ENCODE measurements at regions not wholly inside any gene's neighbourhood (a gene's known extent, or its start where the extent isn't known, plus 50 kb on each side); places are given as distances from the start of the nearest gene placed in this dataset.

DNA sequence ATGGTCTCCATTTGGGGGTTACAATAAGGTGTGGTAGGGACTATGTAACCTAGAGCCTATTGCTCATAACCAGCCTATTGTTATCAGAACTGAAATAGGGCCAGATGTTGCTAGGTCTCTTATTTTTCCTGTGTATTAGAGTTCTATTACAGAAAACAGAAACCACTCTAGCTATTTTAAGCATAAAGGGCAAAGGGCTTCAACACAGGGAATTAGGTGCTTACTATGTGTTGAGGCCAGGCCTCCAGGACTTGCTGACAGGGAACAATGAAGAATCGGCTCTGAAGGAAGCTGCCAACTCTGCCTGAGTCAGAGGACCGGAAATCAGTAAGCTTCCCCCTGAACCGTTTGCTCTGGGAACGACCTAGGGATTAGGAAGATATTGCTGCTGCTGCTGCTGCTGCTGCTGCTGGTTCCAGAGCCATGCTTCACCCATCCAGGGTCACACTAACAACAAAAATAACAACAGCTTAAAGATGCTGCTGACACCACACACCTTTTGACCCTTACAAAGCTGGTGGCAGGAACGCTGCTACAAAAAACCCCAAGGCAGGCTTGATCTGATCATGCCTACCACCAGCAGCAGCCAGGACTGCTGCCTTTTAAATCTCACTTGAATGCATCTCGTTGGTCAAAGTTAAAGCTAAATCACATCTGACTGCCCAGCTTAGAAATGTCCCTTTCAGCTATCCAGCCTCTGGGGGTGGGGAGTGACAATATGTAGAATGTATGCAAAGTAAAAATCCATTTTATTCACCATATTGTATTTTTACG, 276.9 kb upstream of the IL12A start:
- ChIA-PET POLR2A (interaction anchor here (0.8 to 1.1 kb wide), 2 partner anchors 21 to 52 kb away, joined by 4 to 6 read pairs; no protein-coding TSS in a partner anchor), CTCF (interaction anchor here (1.9 kb wide), 1 partner anchor 14 kb away, joined by 7 read pairs; no protein-coding TSS in a partner anchor)
- H3K4me3 ChIP-seq (ENCODE audit: low read depth, low read length), result no peak overlapping the region
- DNase-seq (ENCODE audit: low read depth, low spot score), result peak; percentile 59
- TF ChIP-seq, protein P1, sequence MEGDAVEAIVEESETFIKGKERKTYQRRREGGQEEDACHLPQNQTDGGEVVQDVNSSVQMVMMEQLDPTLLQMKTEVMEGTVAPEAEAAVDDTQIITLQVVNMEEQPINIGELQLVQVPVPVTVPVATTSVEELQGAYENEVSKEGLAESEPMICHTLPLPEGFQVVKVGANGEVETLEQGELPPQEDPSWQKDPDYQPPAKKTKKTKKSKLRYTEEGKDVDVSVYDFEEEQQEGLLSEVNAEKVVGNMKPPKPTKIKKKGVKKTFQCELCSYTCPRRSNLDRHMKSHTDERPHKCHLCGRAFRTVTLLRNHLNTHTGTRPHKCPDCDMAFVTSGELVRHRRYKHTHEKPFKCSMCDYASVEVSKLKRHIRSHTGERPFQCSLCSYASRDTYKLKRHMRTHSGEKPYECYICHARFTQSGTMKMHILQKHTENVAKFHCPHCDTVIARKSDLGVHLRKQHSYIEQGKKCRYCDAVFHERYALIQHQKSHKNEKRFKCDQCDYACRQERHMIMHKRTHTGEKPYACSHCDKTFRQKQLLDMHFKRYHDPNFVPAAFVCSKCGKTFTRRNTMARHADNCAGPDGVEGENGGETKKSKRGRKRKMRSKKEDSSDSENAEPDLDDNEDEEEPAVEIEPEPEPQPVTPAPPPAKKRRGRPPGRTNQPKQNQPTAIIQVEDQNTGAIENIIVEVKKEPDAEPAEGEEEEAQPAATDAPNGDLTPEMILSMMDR (IDR thresholded peaks at IDR 0.05; ENCODE audit: insufficient read depth, low read length, missing control alignments), result no peak

DNA sequence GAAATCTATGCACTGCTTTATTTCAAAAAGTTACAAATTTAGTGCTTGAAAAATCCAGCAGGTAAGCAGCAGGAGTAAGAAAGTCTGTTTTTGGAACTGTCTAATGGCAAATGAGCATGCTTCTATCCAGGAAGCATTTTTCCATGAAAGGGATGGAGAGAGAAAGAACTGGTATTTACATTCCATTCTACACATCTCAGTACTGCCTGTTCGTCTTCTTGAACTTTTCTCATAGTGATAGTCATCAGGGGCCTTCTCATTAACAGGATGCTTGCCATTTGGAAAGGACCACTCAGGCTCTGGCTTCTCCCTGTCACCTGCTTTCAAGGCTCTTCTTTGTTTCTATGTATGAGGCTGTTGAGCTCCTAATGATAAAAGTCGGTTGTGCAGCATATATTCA, 267.3 kb upstream of the IL12A start:
- no peak overlapping the region for H3K4me3 ChIP-seq (ENCODE audit: low read depth, low read length)
- ChIA-PET POLR2A (no interaction called here), CTCF (interaction anchor here (0.5 kb wide), 1 partner anchor 67 kb away, joined by 3 read pairs; no protein-coding TSS in a partner anchor)
- TF ChIP-seq, protein P1 (IDR thresholded peaks at IDR 0.05; ENCODE audit: insufficient read depth, low read length, missing control alignments), result no peak
- no peak for DNase-seq (ENCODE audit: low read depth, low spot score)

DNA sequence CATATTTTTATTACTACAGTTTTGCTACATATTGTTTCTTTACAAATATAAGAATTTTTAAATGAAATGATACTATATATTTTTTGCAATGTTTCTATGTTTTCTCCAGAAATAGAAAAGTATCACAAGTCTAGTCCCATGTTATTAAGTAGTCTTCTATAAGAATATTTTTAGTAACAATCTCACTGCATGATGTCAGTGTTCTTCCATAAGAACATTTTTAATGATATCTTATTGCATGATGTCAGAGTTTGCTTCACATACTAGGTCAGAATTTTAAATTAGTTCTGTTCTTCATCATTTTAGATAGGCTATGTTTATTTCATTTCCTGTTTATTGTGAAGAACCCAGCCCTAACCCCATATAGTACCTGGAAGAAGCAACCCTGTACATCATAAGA, 265.3 kb upstream of the IL12A start:
- ChIA-PET POLR2A (no interaction called here), CTCF (no interaction called here)
- H3K4me3 ChIP-seq (ENCODE audit: low read depth, low read length), result no peak overlapping the region
- no peak for DNase-seq (ENCODE audit: low read depth, low spot score)
- TF ChIP-seq, protein P1 (IDR thresholded peaks at IDR 0.05; ENCODE audit: insufficient read depth, low read length, missing control alignments), result no peak

DNA sequence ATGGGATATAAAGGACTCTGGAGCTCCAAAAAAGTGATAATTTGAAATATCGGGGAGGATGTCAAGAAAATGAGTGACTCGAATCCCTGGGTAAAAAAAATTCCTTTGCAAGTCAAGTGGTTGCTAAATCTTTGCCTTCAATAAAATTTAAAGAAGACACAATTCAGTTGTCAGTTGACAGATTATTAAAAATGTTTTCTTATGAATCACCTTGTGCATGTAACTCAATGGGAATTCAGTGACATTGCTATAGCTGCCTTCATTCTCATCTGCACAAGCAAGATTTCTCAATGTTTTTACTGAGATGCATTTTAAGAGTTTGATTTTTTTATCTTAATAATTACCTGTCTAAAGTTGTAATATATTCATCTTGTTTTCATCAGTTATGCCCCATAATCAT, 264.0 kb upstream of the IL12A start:
- DNase-seq (ENCODE audit: low read depth, low spot score), result no peak
- no peak overlapping the region for H3K4me3 ChIP-seq (ENCODE audit: low read depth, low read length)
- ChIA-PET POLR2A (no interaction called here), CTCF (interaction anchor here (1.7 kb wide), 1 partner anchor 81 kb away, joined by 5 read pairs; no protein-coding TSS in a partner anchor)
- TF ChIP-seq, protein P1 (IDR thresholded peaks at IDR 0.05; ENCODE audit: insufficient read depth, low read length, missing control alignments), result no peak

DNA sequence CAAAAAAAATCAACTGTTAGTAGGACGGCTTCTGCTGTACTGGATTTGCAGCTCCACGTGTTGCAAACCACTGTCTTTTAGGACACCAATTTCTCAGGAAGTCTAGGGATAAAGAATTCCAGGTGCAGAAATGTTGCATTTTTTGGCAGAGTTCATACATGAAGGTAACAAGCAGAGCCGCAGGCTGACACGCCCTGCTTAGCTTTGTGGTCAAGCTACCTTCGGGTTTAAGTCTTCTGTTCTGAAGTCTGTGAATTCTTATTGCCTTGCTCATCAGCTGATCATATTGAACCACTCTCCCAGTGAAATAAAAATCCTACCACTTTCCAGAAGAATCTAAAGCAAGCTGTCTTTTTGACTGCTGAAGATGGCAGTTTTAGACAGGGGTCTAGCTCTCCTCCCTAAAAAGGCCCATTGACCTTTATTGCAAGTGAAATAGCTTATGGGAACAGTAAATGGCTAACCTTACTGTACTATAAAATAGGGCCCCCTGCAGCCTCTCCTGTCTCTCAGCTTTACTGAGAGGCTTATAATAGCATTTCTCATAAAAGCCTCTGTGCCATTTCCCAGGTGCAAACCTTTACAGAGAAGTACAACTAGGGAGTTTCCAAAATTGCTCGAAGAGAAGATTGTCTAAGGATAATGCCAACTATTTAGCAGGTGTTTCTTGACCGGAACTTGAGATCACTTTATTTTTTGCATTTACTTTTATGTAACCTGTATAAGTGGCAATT, 262.2 kb upstream of the IL12A start:
- DNase-seq (ENCODE audit: low read depth, low spot score), result no peak
- TF ChIP-seq, protein P1 (IDR thresholded peaks at IDR 0.05; ENCODE audit: insufficient read depth, low read length, missing control alignments), result no peak
- no peak overlapping the region for H3K4me3 ChIP-seq (ENCODE audit: low read depth, low read length)
- ChIA-PET POLR2A (interaction anchor here (1.4 kb wide), 1 partner anchor 37 kb away, joined by 5 read pairs; no protein-coding TSS in a partner anchor), CTCF (interaction anchor here (0.8 to 2.4 kb wide), 7 partner anchors 14 to 140 kb away, joined by 3 to 8 read pairs (median 4); no protein-coding TSS in a partner anchor)

DNA sequence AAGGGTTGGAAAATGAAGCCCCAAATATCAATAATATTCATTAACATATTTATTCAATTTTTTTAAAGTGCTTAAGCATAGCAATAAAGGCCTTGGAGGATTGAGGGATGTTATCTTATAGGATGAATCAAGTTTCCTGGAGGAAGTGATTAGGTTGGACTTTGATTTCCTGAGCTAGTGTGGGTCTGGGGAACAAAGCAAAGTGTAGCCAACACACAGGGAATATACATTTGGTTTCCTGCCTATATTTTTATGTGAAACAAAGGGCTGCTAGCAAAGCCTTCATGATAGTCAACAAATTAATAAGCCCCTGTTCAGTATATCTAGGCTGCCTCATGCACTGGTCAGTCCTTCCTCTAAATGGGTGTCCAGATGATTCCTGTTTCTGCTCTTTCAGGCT, 261.1 kb upstream of the IL12A start:
- POLR2A ChIA-PET, result no interaction called here
- DNase-seq (ENCODE audit: low read depth, low spot score), result no peak
- H3K4me3 ChIP-seq (ENCODE audit: low read depth, low read length), result no peak overlapping the region
- TF ChIP-seq, protein P1 (IDR thresholded peaks at IDR 0.05; ENCODE audit: insufficient read depth, low read length, missing control alignments), result no peak
- CTCF ChIA-PET, result no interaction called here

Data from AG04449 (cell line).